A549 (cell line): ENCODE measurements at regions not wholly inside any gene's neighbourhood (a gene's known extent, or its start where the extent isn't known, plus 50 kb on each side); places are given as distances from the start of the nearest gene placed in this dataset.

Source experiments
- ATAC-seq, 2 experiments: fragments of 200-7000 bp in 1 of 2; fragments of >200 bp in 1 of 2; cut with Nextera tagmentation in 1 of 2; cut with Tn5 transposase in 1 of 2; 3 replicates each; pipeline versions ENCODE4 v1.8.0 to v1.9.1; 2018 to 2020; ENCODE audit warnings: mild to moderate bottlenecking in 1 of 2, moderate library complexity in 1 of 2
- CTCF ChIA-PET: fragments of 300-600 bp; sonication (Branson Sonifier 250); formaldehyde crosslinking; extraction: SDS; loops from one replicate; lab custom pipeline; 2021; ENCODE audit warnings: antibody characterized with exemption, inconsistent platforms; lab: Yijun Ruan, JAX
- POLR2A ChIA-PET: fragments of 350-600 bp; formaldehyde crosslinking; extraction: SDS; loops from one replicate; lab custom pipeline; 2021; ENCODE audit warnings: antibody characterized with exemption, inconsistent platforms; lab: Yijun Ruan, JAX
- DNase-seq, 2 experiments: peaks; one replicate each; pipeline versions ENCODE4 v3.0.0 to v3.0.0-alpha.2; 2011 to 2016; ENCODE audit warnings: low read depth in 1 of 2, low spot score in 1 of 2
- FAIRE-seq: peaks from 2 replicates; lab custom pipeline; 2011; peaks lifted over from hg19 to GRCh38; lab: Jason Lieb, UNC
- H3K27ac ChIP-seq, 2 experiments: fragments of >200 bp; sonication (Bioruptor Twin); formaldehyde crosslinking; 3 replicates each; pipeline ENCODE4 v1.5.1; 2016 to 2017
- H3K4me1 ChIP-seq: fragments of >200 bp; sonication (Bioruptor Twin); formaldehyde crosslinking; 3 replicates; pipeline ENCODE4 v1.6.1; 2016
- H3K4me2 ChIP-seq: fragments of >200 bp; sonication (Bioruptor Twin); formaldehyde crosslinking; 3 replicates; pipeline ENCODE4 v1.6.1; 2016
- H3K4me3 ChIP-seq: fragments of >200 bp; sonication (Bioruptor Twin); formaldehyde crosslinking; 3 replicates; pipeline ENCODE4 v1.5.1; 2016
- H3K9me3 ChIP-seq: fragments of >200 bp; sonication (Bioruptor Twin); formaldehyde crosslinking; 3 replicates; pipeline ENCODE4 v1.6.1; 2016
- CHD2 ChIP-seq: fragments of 150-350 bp; IDR thresholded peaks from 2 replicates; pipeline ENCODE4 v1.6.1; 2014; ENCODE audit warnings: low read length; ENCODE audit not compliant: partially characterized antibody
- CHD4 ChIP-seq: fragments of 200-600 bp; sonication (generic); IDR thresholded peaks from 2 replicates; pipeline ENCODE4 v1.6.1; 2016; ENCODE audit warnings: antibody characterized with exemption, mild to moderate bottlenecking, borderline replicate concordance
- EP300 ChIP-seq, 2 experiments: fragments of >200 bp; sonication (Bioruptor Twin); formaldehyde crosslinking; IDR thresholded peaks; 2 replicates in 1 of 2; 3 replicates in 1 of 2; pipeline ENCODE4 v1.6.1; 2016 to 2017
- ESRRA ChIP-seq: fragments of 150-350 bp; IDR thresholded peaks from 2 replicates; pipeline ENCODE4 v1.6.1; 2014; ENCODE audit warnings: mild to moderate bottlenecking, low read length, borderline replicate concordance
- HDAC2 ChIP-seq: fragments of 200-600 bp; sonication (generic); IDR thresholded peaks from 2 replicates; pipeline ENCODE4 v1.6.1; 2016
- HOXB13 ChIP-seq: fragments of 250-450 bp; sonication (Bioruptor Pico); IDR thresholded peaks from 2 replicates; pipeline ENCODE4 v1.5.0; 2020; ENCODE audit warnings: low read depth, mild to moderate bottlenecking, moderate library complexity
- HOXB5 ChIP-seq: fragments of 250-450 bp; sonication (Bioruptor Pico); IDR thresholded peaks from 2 replicates; pipeline ENCODE4 v1.5.0; 2020; ENCODE audit warnings: mild to moderate bottlenecking, moderate library complexity
- JUNB ChIP-seq: fragments of >200 bp; sonication (Bioruptor Twin); formaldehyde crosslinking; IDR thresholded peaks from 2 replicates; pipeline ENCODE4 v1.6.1; 2016
- MYC ChIP-seq: IDR thresholded peaks from 2 replicates; pipeline ENCODE4 v1.6.1; 2012; ENCODE audit warnings: mild to moderate bottlenecking, inconsistent platforms, low read length, improper control_type of control experiment, borderline replicate concordance
- NFE2L2 ChIP-seq: fragments of 150-350 bp; conservative IDR thresholded peaks from 2 replicates; pipeline ENCODE4 v1.6.1; 2014; ENCODE audit warnings: low read length
- NPAS2 ChIP-seq: fragments of 250-450 bp; sonication (Bioruptor Pico); IDR thresholded peaks from 2 replicates; pipeline ENCODE4 v1.8.0; 2022; ENCODE audit warnings: mild to moderate bottlenecking, moderate library complexity, borderline replicate concordance
- RARB ChIP-seq: fragments of 250-450 bp; sonication (Bioruptor Pico); IDR thresholded peaks from 2 replicates; pipeline ENCODE4 v1.8.0; 2021; ENCODE audit warnings: mild to moderate bottlenecking, moderate library complexity
- RCOR1 ChIP-seq: fragments of 150-350 bp; IDR thresholded peaks from 2 replicates; pipeline ENCODE4 v1.6.1; 2014; ENCODE audit warnings: antibody characterized with exemption, low read length, low read depth
- SMC3 ChIP-seq: fragments of >200 bp; sonication (Bioruptor Twin); formaldehyde crosslinking; IDR thresholded peaks from 3 replicates; pipeline ENCODE4 v1.6.1; 2018; ENCODE audit warnings: inconsistent platforms
- ZC3H11A ChIP-seq: fragments of 450-650 bp; IDR thresholded peaks from 2 replicates; pipeline ENCODE4 v1.6.1; 2014; ENCODE audit warnings: antibody characterized with exemption, mild to moderate bottlenecking
- ZSCAN20 ChIP-seq: fragments of 250-450 bp; sonication (Bioruptor Pico); IDR thresholded peaks from 2 replicates; pipeline ENCODE4 v1.8.0; 2022; ENCODE audit warnings: mild to moderate bottlenecking, moderate library complexity
- WGBS: methylation state at CpG from one replicate; pipeline ENCODE4 v1.1.6; 2017; ENCODE audit errors: missing lambda C conversion rate; 5-methylcytosine and 5-hydroxymethylcytosine counted together
- TF ChIP-seq, protein P1 (sequence below): fragments of >200 bp; sonication (Bioruptor Twin); formaldehyde crosslinking; IDR thresholded peaks from 3 replicates; pipeline ENCODE4 v1.5.1; 2016
- TF ChIP-seq, protein P2 (sequence below): fragments of 200-600 bp; sonication (generic); IDR thresholded peaks from 2 replicates; pipeline ENCODE4 v1.6.1; 2016; ENCODE audit warnings: antibody characterized with exemption, mild to moderate bottlenecking, moderate library complexity
- TF ChIP-seq, protein P3 (sequence below): fragments of 250-450 bp; sonication (Bioruptor Pico); IDR thresholded peaks from 2 replicates; pipeline ENCODE4 v1.5.0; 2021; ENCODE audit warnings: mild to moderate bottlenecking, moderate library complexity, borderline replicate concordance

DNA sequence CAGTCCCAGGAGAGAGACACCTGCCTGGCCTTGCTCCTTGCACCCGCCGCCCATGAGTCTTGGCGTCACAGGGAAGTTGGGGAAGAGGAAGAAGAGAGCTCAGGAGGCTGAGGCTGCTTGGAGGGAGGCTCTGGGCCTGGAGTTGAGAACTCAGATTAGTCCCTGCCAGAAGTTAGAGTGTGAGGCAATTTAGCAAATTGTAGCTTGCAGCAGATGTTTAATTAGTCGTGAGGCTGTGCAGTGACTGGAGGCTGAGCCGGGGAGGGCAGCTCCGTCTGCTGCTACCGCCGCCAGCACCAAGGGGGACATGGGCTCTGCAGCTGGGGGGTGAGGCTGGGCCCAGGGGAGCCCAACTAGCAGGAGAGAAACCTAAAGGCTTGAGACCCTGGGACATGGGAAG lies 738.3 kb upstream of the EEF2KMT start:
- FAIRE-seq (no peak), ATAC-seq (no peak), DNase-seq (no peak)
- Histone ChIP-seq H3K4me3 (no peak overlapping the region), H3K27ac (no peak overlapping the region), H3K4me2 (no peak overlapping the region), H3K9me3 (no peaks in the 10 kb centered on the region; the same call in 2 of the 3 replicates), H3K4me1 (no peaks in the 10 kb centered on the region)
- ChIA-PET POLR2A (no interaction called here), CTCF (no interaction called here)
- WGBS: 35% methylated on average over 6 of the region's 8 CpGs
- TF ChIP-seq RARB (CRISPR knock-in tag) (no peak), NFE2L2 (no peak), HOXB13 (no peak), RCOR1 (no peak), SMC3 (no peak), EP300 (IDR thresholded peaks at IDR 0.05) (no peak), ZSCAN20 (no peak), HOXB5 (no peak), ESRRA (no peak), JUNB (no peak), CHD4 (no peak)
- TF ChIP-seq, protein P1, sequence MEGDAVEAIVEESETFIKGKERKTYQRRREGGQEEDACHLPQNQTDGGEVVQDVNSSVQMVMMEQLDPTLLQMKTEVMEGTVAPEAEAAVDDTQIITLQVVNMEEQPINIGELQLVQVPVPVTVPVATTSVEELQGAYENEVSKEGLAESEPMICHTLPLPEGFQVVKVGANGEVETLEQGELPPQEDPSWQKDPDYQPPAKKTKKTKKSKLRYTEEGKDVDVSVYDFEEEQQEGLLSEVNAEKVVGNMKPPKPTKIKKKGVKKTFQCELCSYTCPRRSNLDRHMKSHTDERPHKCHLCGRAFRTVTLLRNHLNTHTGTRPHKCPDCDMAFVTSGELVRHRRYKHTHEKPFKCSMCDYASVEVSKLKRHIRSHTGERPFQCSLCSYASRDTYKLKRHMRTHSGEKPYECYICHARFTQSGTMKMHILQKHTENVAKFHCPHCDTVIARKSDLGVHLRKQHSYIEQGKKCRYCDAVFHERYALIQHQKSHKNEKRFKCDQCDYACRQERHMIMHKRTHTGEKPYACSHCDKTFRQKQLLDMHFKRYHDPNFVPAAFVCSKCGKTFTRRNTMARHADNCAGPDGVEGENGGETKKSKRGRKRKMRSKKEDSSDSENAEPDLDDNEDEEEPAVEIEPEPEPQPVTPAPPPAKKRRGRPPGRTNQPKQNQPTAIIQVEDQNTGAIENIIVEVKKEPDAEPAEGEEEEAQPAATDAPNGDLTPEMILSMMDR: no peak
- TF ChIP-seq, protein P2, sequence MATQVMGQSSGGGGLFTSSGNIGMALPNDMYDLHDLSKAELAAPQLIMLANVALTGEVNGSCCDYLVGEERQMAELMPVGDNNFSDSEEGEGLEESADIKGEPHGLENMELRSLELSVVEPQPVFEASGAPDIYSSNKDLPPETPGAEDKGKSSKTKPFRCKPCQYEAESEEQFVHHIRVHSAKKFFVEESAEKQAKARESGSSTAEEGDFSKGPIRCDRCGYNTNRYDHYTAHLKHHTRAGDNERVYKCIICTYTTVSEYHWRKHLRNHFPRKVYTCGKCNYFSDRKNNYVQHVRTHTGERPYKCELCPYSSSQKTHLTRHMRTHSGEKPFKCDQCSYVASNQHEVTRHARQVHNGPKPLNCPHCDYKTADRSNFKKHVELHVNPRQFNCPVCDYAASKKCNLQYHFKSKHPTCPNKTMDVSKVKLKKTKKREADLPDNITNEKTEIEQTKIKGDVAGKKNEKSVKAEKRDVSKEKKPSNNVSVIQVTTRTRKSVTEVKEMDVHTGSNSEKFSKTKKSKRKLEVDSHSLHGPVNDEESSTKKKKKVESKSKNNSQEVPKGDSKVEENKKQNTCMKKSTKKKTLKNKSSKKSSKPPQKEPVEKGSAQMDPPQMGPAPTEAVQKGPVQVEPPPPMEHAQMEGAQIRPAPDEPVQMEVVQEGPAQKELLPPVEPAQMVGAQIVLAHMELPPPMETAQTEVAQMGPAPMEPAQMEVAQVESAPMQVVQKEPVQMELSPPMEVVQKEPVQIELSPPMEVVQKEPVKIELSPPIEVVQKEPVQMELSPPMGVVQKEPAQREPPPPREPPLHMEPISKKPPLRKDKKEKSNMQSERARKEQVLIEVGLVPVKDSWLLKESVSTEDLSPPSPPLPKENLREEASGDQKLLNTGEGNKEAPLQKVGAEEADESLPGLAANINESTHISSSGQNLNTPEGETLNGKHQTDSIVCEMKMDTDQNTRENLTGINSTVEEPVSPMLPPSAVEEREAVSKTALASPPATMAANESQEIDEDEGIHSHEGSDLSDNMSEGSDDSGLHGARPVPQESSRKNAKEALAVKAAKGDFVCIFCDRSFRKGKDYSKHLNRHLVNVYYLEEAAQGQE: no peak

- ChIA-PET CTCF (no interaction called here), POLR2A (no interaction called here)
- H3K4me3 ChIP-seq: no peak overlapping the region
- TF ChIP-seq CHD2 (no peak), MYC (no peak), ZC3H11A (no peak), ESRRA (no peak), NPAS2 (CRISPR knock-in tag) (no peak)
- H3K4me2 ChIP-seq: no peak overlapping the region
- no peak for ATAC-seq
- no peak for FAIRE-seq
- H3K4me1 ChIP-seq: no peaks in the 10 kb centered on the region
- DNase-seq: no peak
- WGBS: 0% methylated on average over 1 of the region's 1 CpG
- H3K27ac ChIP-seq: no peak overlapping the region
- no peaks in the 10 kb centered on the region for H3K9me3 ChIP-seq
These were observed 728.7 kb upstream of the EEF2KMT start for GRCh38 chr16:5826332-5826731.

DNA sequence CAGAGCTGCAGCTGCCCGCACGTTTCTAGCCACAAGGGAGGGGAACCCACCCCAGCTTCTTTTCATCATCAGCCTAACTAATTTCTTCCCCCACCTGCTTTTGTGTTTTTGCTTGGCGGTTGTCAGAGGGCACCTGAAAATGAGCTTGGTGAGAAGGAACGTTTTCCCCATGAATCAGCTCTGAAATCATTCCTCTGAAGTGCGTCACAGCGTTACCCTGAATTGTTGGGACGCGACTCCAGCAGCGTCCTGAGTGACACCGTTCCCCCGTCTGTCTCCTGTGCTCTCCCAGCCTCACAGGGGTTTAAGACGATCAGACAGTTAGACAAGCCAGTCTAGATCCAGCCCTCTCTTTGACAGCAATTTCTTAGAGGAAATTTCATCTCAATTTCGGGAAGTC lies 722.9 kb upstream of the EEF2KMT start:
- CTCF ChIA-PET: no interaction called here
- TF ChIP-seq, protein P3, sequence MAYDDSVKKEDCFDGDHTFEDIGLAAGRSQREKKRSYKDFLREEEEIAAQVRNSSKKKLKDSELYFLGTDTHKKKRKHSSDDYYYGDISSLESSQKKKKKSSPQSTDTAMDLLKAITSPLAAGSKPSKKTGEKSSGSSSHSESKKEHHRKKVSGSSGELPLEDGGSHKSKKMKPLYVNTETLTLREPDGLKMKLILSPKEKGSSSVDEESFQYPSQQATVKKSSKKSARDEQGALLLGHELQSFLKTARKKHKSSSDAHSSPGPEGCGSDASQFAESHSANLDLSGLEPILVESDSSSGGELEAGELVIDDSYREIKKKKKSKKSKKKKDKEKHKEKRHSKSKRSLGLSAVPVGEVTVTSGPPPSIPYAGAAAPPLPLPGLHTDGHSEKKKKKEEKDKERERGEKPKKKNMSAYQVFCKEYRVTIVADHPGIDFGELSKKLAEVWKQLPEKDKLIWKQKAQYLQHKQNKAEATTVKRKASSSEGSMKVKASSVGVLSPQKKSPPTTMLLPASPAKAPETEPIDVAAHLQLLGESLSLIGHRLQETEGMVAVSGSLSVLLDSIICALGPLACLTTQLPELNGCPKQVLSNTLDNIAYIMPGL: no peak
- TF ChIP-seq HDAC2: no peak
- Histone ChIP-seq H3K4me3 (no peak overlapping the region), H3K27ac (no peak overlapping the region), H3K4me2 (no peak overlapping the region), H3K9me3 (no peaks in the 10 kb centered on the region), H3K4me1 (no peaks in the 10 kb centered on the region)
- ATAC-seq: no peak
- no peak for DNase-seq
- POLR2A ChIA-PET: no interaction called here
- no peak for FAIRE-seq
- WGBS: 12% methylated on average over 13 of the region's 13 CpGs
